ENCODE measurements at regions not wholly inside any gene's neighbourhood (a gene's known extent, or its start where the extent isn't known, plus 50 kb on each side); places are given as distances from the start of the nearest gene placed in this dataset.

- no peak for TF ChIP-seq CTCF (IDR thresholded peaks at IDR 0.05 in 2 of 3, conservative IDR thresholded peaks at IDR 0.05 in 1 of 3; ENCODE audit: control insufficient read depth in 2 of 3, extremely low read depth in 1 of 3, insufficient read depth in 1 of 3, low read depth in 3 of 3, low read length in 3 of 3)
- no peak for TF ChIP-seq NFYB (IDR thresholded peaks at IDR 0.05; ENCODE audit: insufficient read depth, low read depth, low read length)
- TF ChIP-seq YY1 (IDR thresholded peaks at IDR 0.05; ENCODE audit: low read depth, low read length), result no peak
- TF ChIP-seq ESRRA (IDR thresholded peaks at IDR 0.05; ENCODE audit: low read length), result no peak
- no peak for TF ChIP-seq TARDBP (IDR thresholded peaks at IDR 0.05; ENCODE audit: borderline replicate concordance)
- no peak for TF ChIP-seq SMARCA5 (IDR thresholded peaks at IDR 0.05)
Observed at GRCh38 chr1:55747408-55747841, 532.3 kb upstream of the USP24 start (continued).

GRCh38 chr1:55746710-55747109 lies 531.5 kb upstream of the USP24 start:
- RAD21 ChIA-PET (ENCODE audit: unreplicated experiment), result no interaction called here
- H3K4me2 ChIP-seq (ENCODE audit: control insufficient read depth, insufficient read depth), result no peak overlapping the region
- H3K9ac ChIP-seq (ENCODE audit: control insufficient read depth, insufficient read depth, low read length), result no peak overlapping the region
- H2AFZ ChIP-seq (ENCODE audit: control insufficient read depth, low read depth, low read length), result no peak overlapping the region
- no peaks in the 10 kb centered on the region for H4K20me1 ChIP-seq (ENCODE audit: control insufficient read depth, insufficient read depth)
- FAIRE-seq (no peak), DNase-seq (ENCODE audit: low read depth, low spot score) (no peak), ATAC-seq (no peak)
- H3K4me3 ChIP-seq, result no peak overlapping the region
- H3K36me3 ChIP-seq (ENCODE audit: control insufficient read depth in 2 of 2, insufficient read depth in 2 of 2, low read length in 1 of 2), result no peaks in the 10 kb centered on the region
- CTCF ChIA-PET, result no interaction called here
- in situ Hi-C loops (cut with MboI) (no loop called here), intact Hi-C loops (cut with micrococcal nuclease; ENCODE audit: unreplicated experiment) (no loop called here)
- no peaks in the 10 kb centered on the region for H3K4me1 ChIP-seq (ENCODE audit: control insufficient read depth, insufficient read depth, low read length)
- SMC1A ChIA-PET (ENCODE audit: uncharacterized antibody, unreplicated experiment), result no interaction called here
- H3K27me3 ChIP-seq (replicated peaks in 1 of 2; ENCODE audit: control insufficient read depth in 2 of 2, insufficient read depth in 2 of 2, low read length in 1 of 2), result peaks cover 0 to 1% of the 10 kb centered on the region in 2 experiments; a peak in 1 of 4 replicates
- H3K79me2 ChIP-seq (ENCODE audit: control insufficient read depth, insufficient read depth, low read length), result no peaks in the 10 kb centered on the region
- H3K27ac ChIP-seq (ENCODE audit: control insufficient read depth, insufficient read depth), result no peak overlapping the region
- BruUV-seq (replicated peaks), result no TSS peak
- POLR2A ChIA-PET, result no interaction called here
- no peaks in the 10 kb centered on the region for H3K9me3 ChIP-seq (replicated peaks; ENCODE audit: control insufficient read depth, insufficient read depth, low read length)
- no peak for TF ChIP-seq MLLT1 (IDR thresholded peaks at IDR 0.05)
- no peak for TF ChIP-seq IRF3 (IDR thresholded peaks at IDR 0.05)
- TF ChIP-seq TCF7 (IDR thresholded peaks at IDR 0.05; ENCODE audit: borderline replicate concordance), result no peak
- no peak for TF ChIP-seq EED (IDR thresholded peaks at IDR 0.05; ENCODE audit: low read depth)
- TF ChIP-seq RAD21 (IDR thresholded peaks at IDR 0.05; ENCODE audit: insufficient read depth, low read depth, low read length), result no peak
- no peak for TF ChIP-seq RCOR1 (conservative IDR thresholded peaks at IDR 0.05; ENCODE audit: low read depth, low read length)
- TF ChIP-seq ESRRA (IDR thresholded peaks at IDR 0.05; ENCODE audit: low read length), result no peak
- no peak for TF ChIP-seq CEBPZ (IDR thresholded peaks at IDR 0.05; ENCODE audit: low read depth, low read length)
- TF ChIP-seq ZSCAN29 (IDR thresholded peaks at IDR 0.05), result no peak
- TF ChIP-seq FOS (IDR thresholded peaks at IDR 0.05; ENCODE audit: borderline replicate concordance, extremely low read depth, insufficient read length), result no peak
- no peak for TF ChIP-seq BACH1 (IDR thresholded peaks at IDR 0.05; ENCODE audit: borderline replicate concordance)
